ENCODE measurements at regions not wholly inside any gene's neighbourhood (a gene's known extent, or its start where the extent isn't known, plus 50 kb on each side); places are given as distances from the start of the nearest gene placed in this dataset.

DNA sequence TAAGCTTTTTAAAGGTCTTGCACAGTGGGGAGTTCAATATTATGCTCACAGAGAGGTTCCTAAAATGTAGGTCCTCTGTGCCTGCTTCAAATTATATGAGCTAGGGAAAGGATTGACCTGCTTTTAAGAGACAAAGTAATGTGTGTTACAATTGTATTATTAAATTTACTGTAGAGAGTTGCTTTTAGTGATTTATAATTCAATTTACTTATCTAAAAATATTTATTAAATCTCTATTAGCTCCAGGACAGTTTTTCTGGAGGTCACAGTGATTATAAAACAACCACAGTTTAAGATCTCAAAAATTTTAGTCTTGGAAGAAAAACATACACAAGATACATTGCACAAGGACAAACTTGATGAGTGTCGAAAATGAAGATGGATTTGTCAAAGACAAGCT, 665.7 kb upstream of the ARPP21 start:
- no peak for FAIRE-seq
- no peak overlapping the region for H3K9ac ChIP-seq (ENCODE audit: control insufficient read depth, extremely low read depth, insufficient read depth, low read length)
- no peaks in the 10 kb centered on the region for H3K4me1 ChIP-seq (ENCODE audit: control insufficient read depth, extremely low read depth, insufficient read depth, low read length)

GRCh38 chr3:34983631-34984030, 655.7 kb upstream of the ARPP21 start:
- H3K4me3 ChIP-seq (ENCODE audit: control insufficient read depth in 2 of 3, extremely low read depth in 1 of 3, insufficient read depth in 2 of 3, low read depth in 1 of 3, low read length in 3 of 3): no peak overlapping the region
- no peak for DNase-seq (ENCODE audit: low read depth, low spot score)
- H3K4me1 ChIP-seq (ENCODE audit: control insufficient read depth, extremely low read depth, insufficient read depth, low read length): no peaks in the 10 kb centered on the region
- H3K9ac ChIP-seq (ENCODE audit: control insufficient read depth, extremely low read depth, insufficient read depth, low read length): no peak overlapping the region
- no peaks in the 10 kb centered on the region for H3K79me2 ChIP-seq (ENCODE audit: control insufficient read depth, insufficient read depth, low read length)
- no peak for TF ChIP-seq EZH2 (IDR thresholded peaks at IDR 0.05; ENCODE audit: low read length)
- TF ChIP-seq, protein P1, sequence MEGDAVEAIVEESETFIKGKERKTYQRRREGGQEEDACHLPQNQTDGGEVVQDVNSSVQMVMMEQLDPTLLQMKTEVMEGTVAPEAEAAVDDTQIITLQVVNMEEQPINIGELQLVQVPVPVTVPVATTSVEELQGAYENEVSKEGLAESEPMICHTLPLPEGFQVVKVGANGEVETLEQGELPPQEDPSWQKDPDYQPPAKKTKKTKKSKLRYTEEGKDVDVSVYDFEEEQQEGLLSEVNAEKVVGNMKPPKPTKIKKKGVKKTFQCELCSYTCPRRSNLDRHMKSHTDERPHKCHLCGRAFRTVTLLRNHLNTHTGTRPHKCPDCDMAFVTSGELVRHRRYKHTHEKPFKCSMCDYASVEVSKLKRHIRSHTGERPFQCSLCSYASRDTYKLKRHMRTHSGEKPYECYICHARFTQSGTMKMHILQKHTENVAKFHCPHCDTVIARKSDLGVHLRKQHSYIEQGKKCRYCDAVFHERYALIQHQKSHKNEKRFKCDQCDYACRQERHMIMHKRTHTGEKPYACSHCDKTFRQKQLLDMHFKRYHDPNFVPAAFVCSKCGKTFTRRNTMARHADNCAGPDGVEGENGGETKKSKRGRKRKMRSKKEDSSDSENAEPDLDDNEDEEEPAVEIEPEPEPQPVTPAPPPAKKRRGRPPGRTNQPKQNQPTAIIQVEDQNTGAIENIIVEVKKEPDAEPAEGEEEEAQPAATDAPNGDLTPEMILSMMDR (optimal IDR thresholded peaks at IDR 0.05 in 1 of 3, IDR thresholded peaks at IDR 0.05 in 1 of 3, conservative IDR thresholded peaks at IDR 0.05 in 1 of 3; ENCODE audit: extremely low read depth in 1 of 3, insufficient read depth in 2 of 3, low read length in 3 of 3): no peak
- FAIRE-seq: no peak
- no peaks in the 10 kb centered on the region for H3K36me3 ChIP-seq (ENCODE audit: control insufficient read depth in 2 of 2, extremely low read depth in 1 of 2, insufficient read depth in 2 of 2, low read length in 2 of 2)
- H3K9me3 ChIP-seq (ENCODE audit: control insufficient read depth, low read depth, low read length): no peaks in the 10 kb centered on the region
- H2AFZ ChIP-seq (ENCODE audit: control insufficient read depth, low read length): no peak overlapping the region
- H3K4me2 ChIP-seq (ENCODE audit: control insufficient read depth, extremely low read depth, insufficient read depth, low read depth, low read length): no peak overlapping the region
- no peaks in the 10 kb centered on the region for H3K27me3 ChIP-seq (ENCODE audit: control insufficient read depth, extremely low read depth, insufficient read depth, low read length)
- dilution Hi-C loops (cut with MboI; ENCODE audit: extremely low pct_ligation_motif_present, low sequenced_read_pairs): no loop called here
- no peaks in the 10 kb centered on the region for H3K9me1 ChIP-seq (ENCODE audit: control insufficient read depth, extremely low read depth, insufficient read depth, low read length)
- no peak overlapping the region for H3K27ac ChIP-seq (ENCODE audit: control insufficient read depth, insufficient read depth, low read length)
- H4K20me1 ChIP-seq (ENCODE audit: control insufficient read depth, extremely low read depth, insufficient read depth, low read length): no peaks in the 10 kb centered on the region

More for the DNA sequence above, 665.7 kb upstream of the ARPP21 start:
- Histone ChIP-seq H3K27me3 (ENCODE audit: control insufficient read depth, extremely low read depth, insufficient read depth, low read length) (no peaks in the 10 kb centered on the region), H3K36me3 (ENCODE audit: control insufficient read depth in 2 of 2, extremely low read depth in 1 of 2, insufficient read depth in 2 of 2, low read length in 2 of 2) (no peaks in the 10 kb centered on the region), H4K20me1 (ENCODE audit: control insufficient read depth, extremely low read depth, insufficient read depth, low read length) (no peaks in the 10 kb centered on the region), H3K4me2 (ENCODE audit: control insufficient read depth, extremely low read depth, insufficient read depth, low read depth, low read length) (no peak overlapping the region), H3K9me1 (ENCODE audit: control insufficient read depth, extremely low read depth, insufficient read depth, low read length) (no peaks in the 10 kb centered on the region), H2AFZ (ENCODE audit: control insufficient read depth, low read length) (no peak overlapping the region), H3K9me3 (ENCODE audit: control insufficient read depth, low read depth, low read length) (no peaks in the 10 kb centered on the region), H3K4me3 (ENCODE audit: control insufficient read depth in 2 of 3, extremely low read depth in 1 of 3, insufficient read depth in 2 of 3, low read depth in 1 of 3, low read length in 3 of 3) (no peak overlapping the region), H3K79me2 (ENCODE audit: control insufficient read depth, insufficient read depth, low read length) (no peaks in the 10 kb centered on the region), H3K27ac (ENCODE audit: control insufficient read depth, insufficient read depth, low read length) (no peak overlapping the region)
- DNase-seq (ENCODE audit: low read depth, low spot score): no peak
- dilution Hi-C loops (cut with MboI; ENCODE audit: extremely low pct_ligation_motif_present, low sequenced_read_pairs): no loop called here
- no peak for TF ChIP-seq EZH2 (IDR thresholded peaks at IDR 0.05; ENCODE audit: low read length)
- TF ChIP-seq, protein P1 (optimal IDR thresholded peaks at IDR 0.05 in 1 of 3, IDR thresholded peaks at IDR 0.05 in 1 of 3, conservative IDR thresholded peaks at IDR 0.05 in 1 of 3; ENCODE audit: extremely low read depth in 1 of 3, insufficient read depth in 2 of 3, low read length in 3 of 3): no peak

Measured in keratinocyte (primary cell).